CD8-positive, alpha-beta memory T cell (primary cell): ENCODE measurements at regions not wholly inside any gene's neighbourhood (a gene's known extent, or its start where the extent isn't known, plus 50 kb on each side); places are given as distances from the start of the nearest gene placed in this dataset.
"Not testable (repeated sequence)": the region's sequence is repeated elsewhere in the genome, so short reads cannot be mapped to it uniquely, and the experiment has no call there.

Experiments
- CTCF ChIA-PET: fragments of 350-600 bp; sonication (Branson Sonifier 250); formaldehyde crosslinking; loops from one replicate; lab custom pipeline; 2021; ENCODE audit warnings: antibody characterized with exemption; lab: Charles Lee
- POLR2A ChIA-PET: fragments of 350-600 bp; sonication (Branson Sonifier 250); formaldehyde crosslinking; loops from one replicate; lab custom pipeline; 2021; ENCODE audit warnings: antibody characterized with exemption; lab: Charles Lee
- DNase-seq, 5 donors: peaks; one replicate each; pipeline versions ENCODE4 v3.0.0 to v3.0.0-alpha.2; 2020 to 2022; ENCODE audit warnings: mixed read lengths in 1 of 5
- H3K27ac ChIP-seq: one replicate; pipeline ENCODE4 v1.7.0; 2013; ENCODE audit warnings: low read depth, mild to moderate bottlenecking, low read length, moderate library complexity
- H3K27me3 ChIP-seq: 2 replicates; pipeline ENCODE4 v1.7.0; 2013; ENCODE audit warnings: low read length, mild to moderate bottlenecking; ENCODE audit not compliant: insufficient read depth, poor library complexity, severe bottlenecking
- H3K36me3 ChIP-seq: 2 replicates; pipeline ENCODE4 v1.7.0; 2013; ENCODE audit warnings: mild to moderate bottlenecking, low read length, moderate library complexity; ENCODE audit not compliant: insufficient read depth
- H3K4me1 ChIP-seq: 2 replicates; pipeline ENCODE4 v1.7.0; 2013; ENCODE audit warnings: mild to moderate bottlenecking, low read length, moderate library complexity; ENCODE audit not compliant: insufficient read depth
- H3K4me3 ChIP-seq: 2 replicates; pipeline ENCODE4 v1.7.0; 2013; ENCODE audit warnings: mild to moderate bottlenecking, low read length
- H3K9me3 ChIP-seq: 2 replicates; pipeline ENCODE4 v1.7.0; 2013; ENCODE audit warnings: mild to moderate bottlenecking, low read length
- H3K27ac Mint-ChIP-seq, 8 donors: one replicate each; pipeline ENCODE4 v1.8.0; 2020 to 2021; ENCODE audit warnings: mixed read lengths in 8 of 8, mild to moderate bottlenecking in 6 of 8, inconsistent platforms in 3 of 8, moderate library complexity in 3 of 8
- H3K27me3 Mint-ChIP-seq, 2 donors: one replicate each; pipeline ENCODE4 v1.8.0; 2020 to 2021; ENCODE audit warnings: mixed read lengths in 2 of 2, mild to moderate bottlenecking in 1 of 2, moderate library complexity in 1 of 2
- H3K36me3 Mint-ChIP-seq, 3 donors: one replicate each; pipeline ENCODE4 v1.8.0; 2020 to 2021; ENCODE audit warnings: mixed read lengths in 3 of 3, inconsistent platforms in 1 of 3, mild to moderate bottlenecking in 1 of 3
- H3K4me1 Mint-ChIP-seq, 3 donors: one replicate each; pipeline ENCODE4 v1.8.0; 2020 to 2021; ENCODE audit warnings: mixed read lengths in 3 of 3, inconsistent platforms in 1 of 3, mild to moderate bottlenecking in 1 of 3
- H3K4me3 Mint-ChIP-seq, 7 donors: one replicate each; pipeline ENCODE4 v1.8.0; 2020 to 2021; ENCODE audit warnings: mixed read lengths in 7 of 7, mild to moderate bottlenecking in 6 of 7, moderate library complexity in 4 of 7, inconsistent platforms in 2 of 7
- H3K9me3 Mint-ChIP-seq, 5 donors: one replicate each; pipeline ENCODE4 v1.8.0; 2020 to 2022; ENCODE audit warnings: mixed read lengths in 5 of 5, mild to moderate bottlenecking in 3 of 5, moderate library complexity in 2 of 5, inconsistent platforms in 1 of 5

- no peak overlapping the region for H3K27ac Mint-ChIP-seq
- peaks cover 6% of the 10 kb centered on the region for H3K4me1 ChIP-seq
- H3K9me3 Mint-ChIP-seq = peaks cover 0 to 2% (median 0%) of the 10 kb centered on the region in 5 donors
- peaks cover 2 to 12% (median 7%) of the 10 kb centered on the region in 3 donors for H3K4me1 Mint-ChIP-seq
- no peak overlapping the region for H3K4me3 Mint-ChIP-seq
- DNase-seq = peak; percentile 39 to 71 (median 46)
- peaks cover 0 to 14% of the 10 kb centered on the region in 2 donors for H3K27me3 Mint-ChIP-seq
- H3K4me3 ChIP-seq = no peak overlapping the region
- no peaks in the 10 kb centered on the region for H3K36me3 Mint-ChIP-seq
- no peaks in the 10 kb centered on the region for H3K27me3 ChIP-seq
- H3K27ac ChIP-seq = no peak overlapping the region
- ChIA-PET POLR2A (no interaction called here), CTCF (interaction anchor here (0.7 to 1.2 kb wide), 4 partner anchors 15 to 197 kb away, joined by 3 read pairs; no protein-coding TSS in a partner anchor)
- H3K36me3 ChIP-seq = no peaks in the 10 kb centered on the region
- H3K9me3 ChIP-seq = no peaks in the 10 kb centered on the region
Observed at GRCh38 chr14:99995700-99996356, 69.4 kb upstream of the EVL start.

GRCh38 chr14:99996951-99997571 is 68.2 kb upstream of the EVL start:
- peaks cover 0 to 17% of the 10 kb centered on the region in 2 donors for H3K27me3 Mint-ChIP-seq

GRCh38 chr14:100000398-100000797 is 64.8 kb upstream of the EVL start:
- H3K27me3 ChIP-seq, H3K4me1 ChIP-seq, H3K27ac ChIP-seq, H3K4me3 ChIP-seq, H3K27ac Mint-ChIP-seq, H3K9me3 ChIP-seq, H3K4me3 Mint-ChIP-seq, POLR2A ChIA-PET, H3K36me3 ChIP-seq, DNase-seq, H3K36me3 Mint-ChIP-seq: not testable (repeated sequence)
- H3K27me3 Mint-ChIP-seq = peaks cover 0 to 11% of the 10 kb centered on the region in 2 donors
- H3K4me1 Mint-ChIP-seq = peaks cover 2 to 12% (median 7%) of the 10 kb centered on the region in 3 donors
- CTCF ChIA-PET = interaction anchor here (1.2 kb wide), 1 partner anchor 25 kb away, joined by 4 read pairs; no protein-coding TSS in a partner anchor
- H3K9me3 Mint-ChIP-seq = peaks cover 0 to 10% (median 0%) of the 10 kb centered on the region in 5 donors

More at GRCh38 chr14:99996951-99997571, 68.2 kb upstream of the EVL start:
- Mint-ChIP-seq H3K27ac (no peak overlapping the region), H3K4me3 (no peak overlapping the region), H3K36me3 (no peaks in the 10 kb centered on the region), H3K4me1 (peaks cover 2 to 12% (median 7%) of the 10 kb centered on the region in 3 donors), H3K9me3 (peaks cover 0 to 2% (median 0%) of the 10 kb centered on the region in 5 donors)
- no peak for DNase-seq
- no peaks in the 10 kb centered on the region for H3K9me3 ChIP-seq
- H3K36me3 ChIP-seq = no peaks in the 10 kb centered on the region
- ChIA-PET CTCF (interaction anchor here (1.0 to 1.2 kb wide), 5 partner anchors 54 to 196 kb away, joined by 3 read pairs; no protein-coding TSS in a partner anchor), POLR2A (no interaction called here)
- H3K27ac ChIP-seq = no peak overlapping the region
- H3K27me3 ChIP-seq = no peaks in the 10 kb centered on the region
- no peak overlapping the region for H3K4me3 ChIP-seq
- H3K4me1 ChIP-seq = peaks cover 6% of the 10 kb centered on the region

DNA sequence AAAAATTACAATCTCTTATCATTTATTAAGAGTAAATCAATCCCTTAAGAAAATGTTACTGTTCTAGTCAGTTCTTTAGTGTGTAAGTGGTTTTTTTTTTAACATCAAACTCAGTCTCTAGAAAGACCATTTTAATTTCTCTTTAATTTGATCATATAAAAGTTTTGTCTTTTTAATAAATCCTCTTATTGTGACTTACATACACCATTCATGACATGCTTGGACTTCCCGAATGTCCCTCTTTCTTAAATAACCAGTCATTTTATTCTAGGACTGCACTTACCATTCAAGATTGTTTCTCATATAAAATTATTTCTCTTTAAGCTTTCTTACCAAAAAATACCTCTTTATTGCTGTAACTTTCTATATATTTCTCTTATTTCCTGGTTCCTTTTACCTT is 60.8 kb upstream of the EVL start:
- Mint-ChIP-seq H3K27me3 (peaks cover 0 to 7% of the 10 kb centered on the region in 2 donors), H3K4me3 (no peak overlapping the region), H3K4me1 (no peaks in the 10 kb centered on the region), H3K36me3 (peaks cover 0 to 3% (median 3%) of the 10 kb centered on the region in 3 donors), H3K27ac (no peak overlapping the region), H3K9me3 (peaks cover 0 to 12% (median 0%) of the 10 kb centered on the region in 5 donors)
- Histone ChIP-seq H3K4me1 (no peaks in the 10 kb centered on the region), H3K27ac (no peak overlapping the region), H3K36me3 (no peaks in the 10 kb centered on the region), H3K9me3 (peaks cover 4% of the 10 kb centered on the region), H3K27me3 (no peaks in the 10 kb centered on the region), H3K4me3 (no peak overlapping the region)
- CTCF ChIA-PET = interaction anchor here (1.2 kb wide), 1 partner anchor 104 kb away, joined by 3 read pairs; no protein-coding TSS in a partner anchor
- no peak for DNase-seq
- POLR2A ChIA-PET = no interaction called here

DNA sequence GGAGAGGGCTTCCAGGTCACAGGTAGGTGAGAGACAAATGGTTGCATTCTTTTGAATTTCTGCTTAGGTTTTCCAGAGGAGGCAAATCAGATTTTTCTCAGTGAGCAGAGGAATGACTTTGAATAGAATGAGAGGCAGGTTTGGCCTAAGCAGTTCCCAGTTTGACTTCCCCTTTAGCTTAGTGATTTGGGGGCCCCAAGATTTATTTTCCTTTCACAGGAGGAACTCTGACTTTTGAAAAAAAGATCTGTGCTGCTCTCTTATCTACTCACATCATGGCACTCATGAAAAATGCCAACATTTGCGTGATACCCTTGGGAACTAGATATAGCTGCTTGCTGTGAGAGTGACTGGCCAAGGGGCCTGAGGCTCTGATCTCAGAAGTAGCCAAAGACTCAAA is 58.0 kb upstream of the EVL start:
- POLR2A ChIA-PET = interaction anchor here (0.7 kb wide), 2 partner anchors 204 to 402 kb away, joined by 5 to 6 read pairs; no protein-coding TSS in a partner anchor
- Histone ChIP-seq H3K36me3 (no peaks in the 10 kb centered on the region), H3K9me3 (peaks cover 4% of the 10 kb centered on the region), H3K4me1 (no peaks in the 10 kb centered on the region), H3K27ac (no peak overlapping the region), H3K27me3 (no peaks in the 10 kb centered on the region), H3K4me3 (no peak overlapping the region)
- CTCF ChIA-PET = no interaction called here
- Mint-ChIP-seq H3K27me3 (no peaks in the 10 kb centered on the region), H3K4me1 (peaks cover 1 to 15% (median 11%) of the 10 kb centered on the region in 3 donors), H3K4me3 (no peak overlapping the region), H3K36me3 (peaks cover 0 to 3% (median 3%) of the 10 kb centered on the region in 3 donors), H3K27ac (no peak overlapping the region), H3K9me3 (peaks cover 0 to 10% (median 0%) of the 10 kb centered on the region in 5 donors)
- DNase-seq = no peak

- H3K27me3 Mint-ChIP-seq, CTCF ChIA-PET, H3K36me3 ChIP-seq, H3K27ac ChIP-seq, H3K4me1 ChIP-seq, H3K9me3 Mint-ChIP-seq, POLR2A ChIA-PET, H3K4me3 ChIP-seq, H3K4me3 Mint-ChIP-seq, H3K27me3 ChIP-seq, H3K36me3 Mint-ChIP-seq, DNase-seq, H3K9me3 ChIP-seq: not testable (repeated sequence)
- peak overlapping the region in 2 of 8 donors; percentile 1 to 61 for H3K27ac Mint-ChIP-seq
- peaks cover 7 to 26% (median 21%) of the 10 kb centered on the region in 3 donors for H3K4me1 Mint-ChIP-seq
Observed at GRCh38 chr14:100009802-100010201, 55.4 kb upstream of the EVL start.

GRCh38 chr14:100010679-100011078 is 54.5 kb upstream of the EVL start:
- Histone ChIP-seq H3K27me3 (no peaks in the 10 kb centered on the region), H3K9me3 (no peaks in the 10 kb centered on the region), H3K4me3 (no peak overlapping the region), H3K27ac (no peak overlapping the region), H3K36me3 (no peaks in the 10 kb centered on the region), H3K4me1 (no peaks in the 10 kb centered on the region)
- H3K4me1 Mint-ChIP-seq = peaks cover 7 to 26% (median 21%) of the 10 kb centered on the region in 3 donors
- no peaks in the 10 kb centered on the region for H3K27me3 Mint-ChIP-seq
- DNase-seq = no peak
- H3K36me3 Mint-ChIP-seq = no peaks in the 10 kb centered on the region
- H3K4me3 Mint-ChIP-seq = no peak overlapping the region
- H3K27ac Mint-ChIP-seq = peak overlapping the region in 2 of 8 donors; percentile 17 to 68
- ChIA-PET CTCF (no interaction called here), POLR2A (interaction anchor here (0.5 kb wide), 1 partner anchor 232 kb away, joined by 3 read pairs; no protein-coding TSS in a partner anchor)
- no peaks in the 10 kb centered on the region for H3K9me3 Mint-ChIP-seq
